DMS53 treated with DMSO at 0.1 percent for 48 hours (cell line): ENCODE measurements at regions not wholly inside any gene's neighbourhood (a gene's known extent, or its start where the extent isn't known, plus 50 kb on each side); places are given as distances from the start of the nearest gene placed in this dataset.
A peak's percentile ranks its signal among the peaks of the same experiment; 100 is the strongest.
"Not testable (repeated sequence)": the region's sequence is repeated elsewhere in the genome, so short reads cannot be mapped to it uniquely, and the experiment has no call there.

Experiments used
- DNase-seq: peaks from one replicate; lab custom pipeline; 2025; ENCODE audit not compliant: unreplicated experiment; lab: John Stamatoyannopoulos, UW

- DNase-seq = no peak
Measured at GRCh38 chr7:51973939-51974338, 657.3 kb upstream of the COBL start.

- DNase-seq = no peak
Measured at GRCh38 chr7:51973071-51973470, 656.5 kb upstream of the COBL start.

GRCh38 chr7:51970961-51971665 lies 654.5 kb upstream of the COBL start:
- DNase-seq = no peak

- no peak for DNase-seq
Measured at GRCh38 chr7:51968461-51968860, 651.9 kb upstream of the COBL start.

- DNase-seq = no peak
Measured at GRCh38 chr7:51965454-51965853, 648.8 kb upstream of the COBL start.

- no peak for DNase-seq
Measured at GRCh38 chr7:51961804-51962203, 645.2 kb upstream of the COBL start.

GRCh38 chr7:51950813-51951212 lies 634.2 kb upstream of the COBL start:
- no peak for DNase-seq

- DNase-seq = peak; percentile 9
Measured at GRCh38 chr7:51949726-51950644, 633.4 kb upstream of the COBL start.

- DNase-seq = no peak
Measured at GRCh38 chr7:51930834-51931233, 614.2 kb upstream of the COBL start.

GRCh38 chr7:51929818-51930217 lies 613.2 kb upstream of the COBL start:
- no peak for DNase-seq

GRCh38 chr7:51927738-51928137 lies 611.1 kb upstream of the COBL start:
- no peak for DNase-seq

- no peak for DNase-seq
Measured at GRCh38 chr7:51918581-51918980, 602.0 kb upstream of the COBL start.

GRCh38 chr7:51901489-51901840 lies 584.9 kb upstream of the COBL start:
- DNase-seq = no peak

GRCh38 chr7:51900755-51901488 lies 584.3 kb upstream of the COBL start:
- not testable (repeated sequence) for DNase-seq

- no peak for DNase-seq
Measured at GRCh38 chr7:51899611-51900010, 583.0 kb upstream of the COBL start.

GRCh38 chr7:51882412-51882811 lies 565.8 kb upstream of the COBL start:
- DNase-seq = no peak

GRCh38 chr7:51881309-51881708 lies 564.7 kb upstream of the COBL start:
- DNase-seq = no peak

GRCh38 chr7:51878865-51879264 lies 562.3 kb upstream of the COBL start:
- DNase-seq = no peak

- no peak for DNase-seq
Measured at GRCh38 chr7:51869452-51869851, 552.8 kb upstream of the COBL start.

- DNase-seq = no peak
Measured at GRCh38 chr7:51867117-51867516, 550.5 kb upstream of the COBL start.

GRCh38 chr7:51860305-51860704 lies 543.7 kb upstream of the COBL start:
- no peak for DNase-seq

- DNase-seq = no peak
Measured at GRCh38 chr7:51850126-51850525, 533.5 kb upstream of the COBL start.
